GM23248 (cell line): ENCODE measurements at regions not wholly inside any gene's neighbourhood (a gene's known extent, or its start where the extent isn't known, plus 50 kb on each side); places are given as distances from the start of the nearest gene placed in this dataset.

Source experiments
- DNase-seq: peaks from one replicate; pipeline ENCODE4 v3.0.0-alpha.2; 2015
- H2AFZ ChIP-seq: fragments of 200-600 bp; sonication (generic); 2 replicates; pipeline ENCODE4 v1.6.1; 2016; ENCODE audit warnings: antibody characterized with exemption
- H3F3A ChIP-seq: fragments of 200-600 bp; sonication (generic); 2 replicates; pipeline ENCODE4 v1.6.1; 2016; ENCODE audit warnings: mild to moderate bottlenecking, antibody characterized with exemption, mixed run types; ENCODE audit not compliant: insufficient read depth
- H3K27ac ChIP-seq: fragments of 200-600 bp; sonication (generic); 2 replicates; pipeline ENCODE4 v1.5.1; 2016; ENCODE audit warnings: mild to moderate bottlenecking
- H3K27me3 ChIP-seq: fragments of 200-600 bp; sonication (generic); replicated peaks from 2 replicates; pipeline ENCODE4 v1.6.1; 2016; ENCODE audit warnings: mild to moderate bottlenecking; ENCODE audit not compliant: insufficient read depth
- H3K36me3 ChIP-seq: fragments of 200-600 bp; sonication (generic); 2 replicates; pipeline ENCODE4 v1.6.1; 2016; ENCODE audit warnings: low read depth, mild to moderate bottlenecking
- H3K4me1 ChIP-seq: fragments of 200-600 bp; sonication (generic); 2 replicates; pipeline ENCODE4 v1.6.1; 2016; ENCODE audit warnings: mild to moderate bottlenecking; ENCODE audit not compliant: insufficient read depth
- H3K4me2 ChIP-seq: fragments of 200-600 bp; sonication (generic); one replicate; pipeline ENCODE4 v1.6.1; 2016; ENCODE audit warnings: mild to moderate bottlenecking; ENCODE audit not compliant: unreplicated experiment
- H3K4me3 ChIP-seq: fragments of 200-600 bp; sonication (generic); 2 replicates; pipeline ENCODE4 v1.5.1; 2016; ENCODE audit warnings: mild to moderate bottlenecking
- H3K79me2 ChIP-seq: fragments of 200-600 bp; sonication (generic); 2 replicates; pipeline ENCODE4 v1.6.1; 2016; ENCODE audit warnings: mild to moderate bottlenecking; ENCODE audit not compliant: insufficient read depth
- H3K9ac ChIP-seq: fragments of 200-600 bp; sonication (generic); 2 replicates; pipeline ENCODE4 v1.6.1; 2016; ENCODE audit warnings: mild to moderate bottlenecking
- H3K9me2 ChIP-seq: fragments of 200-600 bp; sonication (generic); 2 replicates; pipeline ENCODE4 v1.6.1; 2016; ENCODE audit warnings: mixed run types, mild to moderate bottlenecking, moderate library complexity; ENCODE audit not compliant: insufficient read depth
- H3K9me3 ChIP-seq: fragments of 200-600 bp; sonication (generic); one replicate; pipeline ENCODE4 v1.6.1; 2017; ENCODE audit warnings: low read depth
- H4K20me1 ChIP-seq: fragments of 200-600 bp; sonication (generic); 2 replicates; pipeline ENCODE4 v1.6.0; 2016; ENCODE audit not compliant: insufficient read depth
- EZH2 ChIP-seq: fragments of 200-600 bp; sonication (generic); IDR thresholded peaks from 2 replicates; pipeline ENCODE4 v1.6.1; 2018; ENCODE audit warnings: antibody characterized with exemption, mild to moderate bottlenecking; ENCODE audit not compliant: insufficient read depth, poor library complexity, severe bottlenecking
- EZH2phosphoT487 ChIP-seq: fragments of 200-600 bp; sonication (generic); IDR thresholded peaks from 2 replicates; pipeline ENCODE4 v1.6.1; 2018; ENCODE audit warnings: antibody characterized with exemption, moderate library complexity, mild to moderate bottlenecking, low read depth; ENCODE audit not compliant: insufficient read depth
- WGBS, 2 experiments: methylation state at CpG; one replicate each; pipeline ENCODE4 v1.1.6; 2015 to 2017; ENCODE audit warnings: low lambda C conversion rate in 2 of 2, low coverage in 1 of 2; ENCODE audit errors: missing lambda C conversion rate in 2 of 2; 5-methylcytosine and 5-hydroxymethylcytosine counted together
- in situ Hi-C: fragments of 300-500 bp; cut with MboI; formaldehyde crosslinking; loops from 2 replicates; pipeline ENCODE4 v1.15.0; 2020

GRCh38 chr3:163582967-163583366 lies 1495.3 kb downstream of the SI start:
- Histone ChIP-seq H3K9me2 (no peaks in the 10 kb centered on the region), H3K9me3 (no peaks in the 10 kb centered on the region), H3K27ac (no peak overlapping the region), H3K9ac (no peak overlapping the region), H3K79me2 (no peaks in the 10 kb centered on the region), H3K4me2 (no peak overlapping the region), H3K4me3 (no peak overlapping the region), H3K27me3 (no peaks in the 10 kb centered on the region), H2AFZ (no peak overlapping the region), H3F3A (no peaks in the 10 kb centered on the region), H3K36me3 (no peaks in the 10 kb centered on the region), H4K20me1 (no peaks in the 10 kb centered on the region), H3K4me1 (no peaks in the 10 kb centered on the region)
- in situ Hi-C loops = no loop called here
- TF ChIP-seq EZH2phosphoT487 (no peak), EZH2 (no peak)
- WGBS, 2 experiments = 16 to 32% methylated on average over 1 of the region's 1 CpG
- DNase-seq = no peak

- Histone ChIP-seq H3K4me3 (no peak overlapping the region), H3K79me2 (no peaks in the 10 kb centered on the region), H3K27me3 (no peaks in the 10 kb centered on the region), H3K9me2 (no peaks in the 10 kb centered on the region), H3K4me2 (no peak overlapping the region), H4K20me1 (no peaks in the 10 kb centered on the region), H3F3A (no peaks in the 10 kb centered on the region), H3K4me1 (no peaks in the 10 kb centered on the region), H3K27ac (no peak overlapping the region), H3K36me3 (no peaks in the 10 kb centered on the region), H3K9me3 (no peaks in the 10 kb centered on the region), H2AFZ (no peak overlapping the region), H3K9ac (no peak overlapping the region)
- DNase-seq = no peak
- 15 to 19% methylated on average over 3 of the region's 3 CpGs for WGBS, 2 experiments
- TF ChIP-seq EZH2 = no peak
- TF ChIP-seq EZH2phosphoT487 = no peak
- in situ Hi-C loops = no loop called here
These were observed 1501.0 kb downstream of the SI start for GRCh38 chr3:163577271-163577670.

- H2AFZ ChIP-seq = no peak overlapping the region
- no peak for DNase-seq
- no peaks in the 10 kb centered on the region for H3K9me2 ChIP-seq
- H3K27ac ChIP-seq = no peak overlapping the region
- no peaks in the 10 kb centered on the region for H3K27me3 ChIP-seq
- no peaks in the 10 kb centered on the region for H3K36me3 ChIP-seq
- H3F3A ChIP-seq = no peaks in the 10 kb centered on the region
- no peak overlapping the region for H3K9ac ChIP-seq
- H3K4me3 ChIP-seq = no peak overlapping the region
- H4K20me1 ChIP-seq = no peaks in the 10 kb centered on the region
- in situ Hi-C loops = no loop called here
- H3K9me3 ChIP-seq = no peaks in the 10 kb centered on the region
- H3K4me1 ChIP-seq = no peaks in the 10 kb centered on the region
- TF ChIP-seq EZH2 (no peak), EZH2phosphoT487 (no peak)
- WGBS, 2 experiments = 0% methylated on average over 1 of the region's 1 CpG
- no peak overlapping the region for H3K4me2 ChIP-seq
- no peaks in the 10 kb centered on the region for H3K79me2 ChIP-seq
These were observed 1502.0 kb downstream of the SI start for GRCh38 chr3:163576314-163576713.

- Histone ChIP-seq H3K79me2 (no peaks in the 10 kb centered on the region), H3K27me3 (no peaks in the 10 kb centered on the region), H3K9me2 (no peaks in the 10 kb centered on the region), H3K27ac (no peak overlapping the region), H3K4me2 (no peak overlapping the region), H4K20me1 (no peaks in the 10 kb centered on the region), H3K4me3 (no peak overlapping the region), H3K36me3 (no peaks in the 10 kb centered on the region), H3F3A (no peaks in the 10 kb centered on the region), H3K9ac (no peak overlapping the region), H2AFZ (no peak overlapping the region), H3K9me3 (no peaks in the 10 kb centered on the region), H3K4me1 (no peaks in the 10 kb centered on the region)
- DNase-seq = no peak
- in situ Hi-C loops = no loop called here
- 0 to 10% methylated on average over 3 of the region's 3 CpGs for WGBS, 2 experiments
- TF ChIP-seq EZH2 (no peak), EZH2phosphoT487 (no peak)
These were observed 1505.0 kb downstream of the SI start for GRCh38 chr3:163573324-163573723.

GRCh38 chr3:163572856-163573255 lies 1505.4 kb downstream of the SI start:
- Histone ChIP-seq H3K27ac (no peak overlapping the region), H3K9me2 (no peaks in the 10 kb centered on the region), H3K4me3 (no peak overlapping the region), H3F3A (no peaks in the 10 kb centered on the region), H2AFZ (no peak overlapping the region), H3K9me3 (no peaks in the 10 kb centered on the region), H3K27me3 (no peaks in the 10 kb centered on the region), H4K20me1 (no peaks in the 10 kb centered on the region), H3K9ac (no peak overlapping the region), H3K79me2 (no peaks in the 10 kb centered on the region), H3K4me2 (no peak overlapping the region), H3K36me3 (no peaks in the 10 kb centered on the region), H3K4me1 (no peaks in the 10 kb centered on the region)
- WGBS, 2 experiments = 0% methylated on average over 1 of the region's 1 CpG
- in situ Hi-C loops = no loop called here
- TF ChIP-seq EZH2 (no peak), EZH2phosphoT487 (no peak)
- no peak for DNase-seq
